ENCODE measurements at regions not wholly inside any gene's neighbourhood (a gene's known extent, or its start where the extent isn't known, plus 50 kb on each side); places are given as distances from the start of the nearest gene placed in this dataset.

- Histone ChIP-seq H3K4me3 (ENCODE audit: low read length in 3 of 3) (no peak overlapping the region), H3K9ac (ENCODE audit: low read length in 3 of 3) (no peak overlapping the region), H3K4me1 (ENCODE audit: control insufficient read depth in 2 of 3, insufficient read depth in 2 of 3, low read depth in 1 of 3, low read length in 3 of 3) (no peaks in the 10 kb centered on the region), H3K36me3 (ENCODE audit: control insufficient read depth in 2 of 3, insufficient read depth in 3 of 3, low read length in 3 of 3) (no peaks in the 10 kb centered on the region), H3K9me3 (ENCODE audit: control insufficient read depth in 2 of 3, insufficient read depth in 1 of 3, low read length in 3 of 3) (no peaks in the 10 kb centered on the region), H3K27ac (ENCODE audit: low read depth in 2 of 2, low read length in 2 of 2) (no peak overlapping the region), H3K27me3 (ENCODE audit: control insufficient read depth, insufficient read depth, low read length) (no peaks in the 10 kb centered on the region)
- FAIRE-seq (no peak), DNase-seq (no peak)
- intact Hi-C loops (cut with DNase I), result no loop called here
- TF ChIP-seq, protein P1, sequence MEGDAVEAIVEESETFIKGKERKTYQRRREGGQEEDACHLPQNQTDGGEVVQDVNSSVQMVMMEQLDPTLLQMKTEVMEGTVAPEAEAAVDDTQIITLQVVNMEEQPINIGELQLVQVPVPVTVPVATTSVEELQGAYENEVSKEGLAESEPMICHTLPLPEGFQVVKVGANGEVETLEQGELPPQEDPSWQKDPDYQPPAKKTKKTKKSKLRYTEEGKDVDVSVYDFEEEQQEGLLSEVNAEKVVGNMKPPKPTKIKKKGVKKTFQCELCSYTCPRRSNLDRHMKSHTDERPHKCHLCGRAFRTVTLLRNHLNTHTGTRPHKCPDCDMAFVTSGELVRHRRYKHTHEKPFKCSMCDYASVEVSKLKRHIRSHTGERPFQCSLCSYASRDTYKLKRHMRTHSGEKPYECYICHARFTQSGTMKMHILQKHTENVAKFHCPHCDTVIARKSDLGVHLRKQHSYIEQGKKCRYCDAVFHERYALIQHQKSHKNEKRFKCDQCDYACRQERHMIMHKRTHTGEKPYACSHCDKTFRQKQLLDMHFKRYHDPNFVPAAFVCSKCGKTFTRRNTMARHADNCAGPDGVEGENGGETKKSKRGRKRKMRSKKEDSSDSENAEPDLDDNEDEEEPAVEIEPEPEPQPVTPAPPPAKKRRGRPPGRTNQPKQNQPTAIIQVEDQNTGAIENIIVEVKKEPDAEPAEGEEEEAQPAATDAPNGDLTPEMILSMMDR (IDR thresholded peaks at IDR 0.05; ENCODE audit: borderline replicate concordance, extremely low read depth, insufficient read depth), result no peak
Observed at GRCh38 chr2:117351396-117351795, 463.1 kb upstream of the DDX18 start.

GRCh38 chr2:117359266-117359914 lies 455.1 kb upstream of the DDX18 start:
- intact Hi-C loops (cut with DNase I), result no loop called here
- H3K27me3 ChIP-seq (ENCODE audit: control insufficient read depth, insufficient read depth, low read length), result no peaks in the 10 kb centered on the region
- H3K4me3 ChIP-seq (ENCODE audit: low read length in 3 of 3), result no peak overlapping the region
- DNase-seq, result no peak
- no peaks in the 10 kb centered on the region for H3K4me1 ChIP-seq (ENCODE audit: control insufficient read depth in 2 of 3, insufficient read depth in 2 of 3, low read depth in 1 of 3, low read length in 3 of 3)
- no peaks in the 10 kb centered on the region for H3K9me3 ChIP-seq (ENCODE audit: control insufficient read depth in 2 of 3, insufficient read depth in 1 of 3, low read length in 3 of 3)
- H3K36me3 ChIP-seq (ENCODE audit: control insufficient read depth in 2 of 3, insufficient read depth in 3 of 3, low read length in 3 of 3), result no peaks in the 10 kb centered on the region
- TF ChIP-seq, protein P1 (IDR thresholded peaks at IDR 0.05; ENCODE audit: borderline replicate concordance, extremely low read depth, insufficient read depth), result no peak
- no peak overlapping the region for H3K27ac ChIP-seq (ENCODE audit: low read depth in 2 of 2, low read length in 2 of 2)
- no peak for FAIRE-seq
- no peak overlapping the region for H3K9ac ChIP-seq (ENCODE audit: low read length in 3 of 3)

DNA sequence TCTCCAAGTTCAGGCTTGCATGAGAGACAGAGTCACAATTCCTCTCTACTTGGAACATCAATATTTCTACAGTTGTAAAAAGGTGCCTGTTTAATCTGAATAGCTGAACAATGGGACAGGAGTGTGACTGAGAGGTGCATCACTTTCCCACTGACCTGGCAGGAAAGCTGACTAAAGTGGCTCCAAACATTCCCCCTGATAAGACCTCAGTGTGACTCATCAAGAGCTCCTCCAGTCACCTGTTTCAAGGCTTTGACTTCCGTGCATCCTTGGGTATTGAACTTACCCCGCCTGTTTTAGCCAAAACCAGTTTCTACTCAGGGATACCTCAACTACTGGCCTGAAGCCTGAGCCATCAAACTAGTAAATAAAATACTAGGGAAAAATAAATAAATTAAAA lies 453.9 kb upstream of the DDX18 start:
- intact Hi-C loops (cut with DNase I), result no loop called here
- no peak for FAIRE-seq
- H3K9ac ChIP-seq (ENCODE audit: low read length in 3 of 3), result no peak overlapping the region

More for the DNA sequence above, 453.9 kb upstream of the DDX18 start:
- H3K4me3 ChIP-seq (ENCODE audit: low read length in 3 of 3), result no peak overlapping the region
- no peaks in the 10 kb centered on the region for H3K27me3 ChIP-seq (ENCODE audit: control insufficient read depth, insufficient read depth, low read length)
- DNase-seq, result no peak
- no peak overlapping the region for H3K27ac ChIP-seq (ENCODE audit: low read depth in 2 of 2, low read length in 2 of 2)
- H3K4me1 ChIP-seq (ENCODE audit: control insufficient read depth in 2 of 3, insufficient read depth in 2 of 3, low read depth in 1 of 3, low read length in 3 of 3), result no peaks in the 10 kb centered on the region
- H3K36me3 ChIP-seq (ENCODE audit: control insufficient read depth in 2 of 3, insufficient read depth in 3 of 3, low read length in 3 of 3), result no peaks in the 10 kb centered on the region
- TF ChIP-seq, protein P1 (IDR thresholded peaks at IDR 0.05; ENCODE audit: borderline replicate concordance, extremely low read depth, insufficient read depth), result no peak
- H3K9me3 ChIP-seq (ENCODE audit: control insufficient read depth in 2 of 3, insufficient read depth in 1 of 3, low read length in 3 of 3), result no peaks in the 10 kb centered on the region

Data from kidney (tissue), 13 donors.